Activated CD4-positive, alpha-beta T cell treated with anti-CD3 and anti-CD28 coated beads for 36 hours (primary cell): ENCODE measurements at regions not wholly inside any gene's neighbourhood (a gene's known extent, or its start where the extent isn't known, plus 50 kb on each side); places are given as distances from the start of the nearest gene placed in this dataset.

Experiments used
- ATAC-seq: fragments of 200-7000 bp; cut with Tn5 transposase; one replicate; pipeline ENCODE4 v1.10.0; 2021; ENCODE audit warnings: mild to moderate bottlenecking, moderate library complexity
- CTCF ChIA-PET: fragments of 350-600 bp; sonication (Branson Sonifier 250); formaldehyde crosslinking; loops from one replicate; lab custom pipeline; 2021; ENCODE audit warnings: antibody characterized with exemption; lab: Charles Lee
- POLR2A ChIA-PET: fragments of 350-600 bp; sonication (Branson Sonifier 250); formaldehyde crosslinking; loops from one replicate; lab custom pipeline; 2021; ENCODE audit warnings: antibody characterized with exemption, inconsistent platforms; lab: Charles Lee
- DNase-seq: peaks from one replicate; pipeline ENCODE4 v3.0.0-alpha.2; 2020
- H3K27ac Mint-ChIP-seq: one replicate; pipeline ENCODE4 v1.8.0; 2021; ENCODE audit warnings: mixed read lengths
- H3K27me3 Mint-ChIP-seq: one replicate; pipeline ENCODE4 v1.8.0; 2021; ENCODE audit warnings: mixed read lengths
- H3K36me3 Mint-ChIP-seq: one replicate; pipeline ENCODE4 v1.8.0; 2021; ENCODE audit warnings: low read depth, mixed read lengths
- H3K4me1 Mint-ChIP-seq: one replicate; pipeline ENCODE4 v1.8.0; 2021; ENCODE audit warnings: mixed read lengths
- H3K4me3 Mint-ChIP-seq: one replicate; pipeline ENCODE4 v1.8.0; 2021; ENCODE audit warnings: mild to moderate bottlenecking, moderate library complexity, mixed read lengths
- H3K9me3 Mint-ChIP-seq: one replicate; pipeline ENCODE4 v1.8.0; 2021; ENCODE audit warnings: low read depth, mixed read lengths
- intact Hi-C, 2 experiments: fragments of 100-400 bp; cut with DNase I in 1 of 2; cut with micrococcal nuclease in 1 of 2; formaldehyde crosslinking; loops; one replicate each; pipeline versions ENCODE4 v1.14.2 to v1.15.1; 2022 to 2024; cut with DNase I, micrococcal nuclease

- H3K27me3 Mint-ChIP-seq = no peaks in the 10 kb centered on the region
- DNase-seq (no peak), ATAC-seq (no peak)
- no peaks in the 10 kb centered on the region for H3K4me1 Mint-ChIP-seq
- no peaks in the 10 kb centered on the region for H3K9me3 Mint-ChIP-seq
- H3K27ac Mint-ChIP-seq = no peak overlapping the region
- ChIA-PET CTCF (no interaction called here), POLR2A (no interaction called here)
- intact Hi-C loops = no loop called here
- no peak overlapping the region for H3K4me3 Mint-ChIP-seq
- no peaks in the 10 kb centered on the region for H3K36me3 Mint-ChIP-seq
Measured at GRCh38 chr13:53743906-53744305, 715.3 kb downstream of the OLFM4 start.

GRCh38 chr13:53747825-53748224 lies 719.2 kb downstream of the OLFM4 start:
- ChIA-PET POLR2A (no interaction called here), CTCF (no interaction called here)
- H3K27ac Mint-ChIP-seq = no peak overlapping the region
- DNase-seq (no peak), ATAC-seq (no peak)
- intact Hi-C loops = no loop called here
- H3K4me3 Mint-ChIP-seq = no peak overlapping the region
- no peaks in the 10 kb centered on the region for H3K27me3 Mint-ChIP-seq
- no peaks in the 10 kb centered on the region for H3K9me3 Mint-ChIP-seq
- no peaks in the 10 kb centered on the region for H3K4me1 Mint-ChIP-seq
- H3K36me3 Mint-ChIP-seq = no peaks in the 10 kb centered on the region

GRCh38 chr13:53749306-53749705 lies 720.7 kb downstream of the OLFM4 start:
- H3K27me3 Mint-ChIP-seq = no peaks in the 10 kb centered on the region

DNA sequence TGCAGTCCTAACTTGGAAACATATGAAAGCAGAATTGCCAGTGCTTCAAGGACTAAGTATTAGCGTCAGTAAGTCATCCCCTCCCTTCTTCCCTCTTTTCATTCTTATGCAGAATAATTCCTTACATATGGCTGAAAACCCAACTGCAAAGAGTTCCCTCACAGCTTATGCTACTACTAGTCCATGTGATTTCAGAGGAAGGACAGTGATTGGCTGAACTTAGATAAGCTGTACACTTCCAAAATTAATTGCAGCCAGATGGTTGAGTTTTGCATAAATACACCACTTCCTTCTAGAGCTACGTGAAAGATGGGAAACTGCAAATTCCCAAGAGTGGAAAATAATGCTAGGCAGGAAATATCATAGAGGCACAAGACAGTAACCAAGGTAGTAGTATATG lies 730.4 kb downstream of the OLFM4 start:
- Mint-ChIP-seq H3K36me3 (no peaks in the 10 kb centered on the region), H3K4me1 (no peaks in the 10 kb centered on the region), H3K9me3 (peaks cover 16% of the 10 kb centered on the region), H3K4me3 (no peak overlapping the region), H3K27me3 (no peaks in the 10 kb centered on the region), H3K27ac (no peak overlapping the region)
- CTCF ChIA-PET = no interaction called here
- ATAC-seq (no peak), DNase-seq (no peak)
- intact Hi-C loops = no loop called here
- POLR2A ChIA-PET = no interaction called here

More at GRCh38 chr13:53749306-53749705, 720.7 kb downstream of the OLFM4 start:
- Mint-ChIP-seq H3K4me3 (no peak overlapping the region), H3K4me1 (no peaks in the 10 kb centered on the region), H3K27ac (no peak overlapping the region), H3K9me3 (no peaks in the 10 kb centered on the region), H3K36me3 (no peaks in the 10 kb centered on the region)
- ChIA-PET CTCF (no interaction called here), POLR2A (no interaction called here)
- intact Hi-C loops = no loop called here
- no peak for DNase-seq
- no peak for ATAC-seq

- POLR2A ChIA-PET = no interaction called here
- CTCF ChIA-PET = no interaction called here
- Mint-ChIP-seq H3K4me3 (no peak overlapping the region), H3K27me3 (no peaks in the 10 kb centered on the region), H3K36me3 (no peaks in the 10 kb centered on the region), H3K9me3 (peaks cover 3% of the 10 kb centered on the region), H3K27ac (no peak overlapping the region), H3K4me1 (no peaks in the 10 kb centered on the region)
- ATAC-seq (no peak), DNase-seq (no peak)
- intact Hi-C loops = no loop called here
Measured at GRCh38 chr13:53775807-53776206, 747.2 kb downstream of the OLFM4 start.

DNA sequence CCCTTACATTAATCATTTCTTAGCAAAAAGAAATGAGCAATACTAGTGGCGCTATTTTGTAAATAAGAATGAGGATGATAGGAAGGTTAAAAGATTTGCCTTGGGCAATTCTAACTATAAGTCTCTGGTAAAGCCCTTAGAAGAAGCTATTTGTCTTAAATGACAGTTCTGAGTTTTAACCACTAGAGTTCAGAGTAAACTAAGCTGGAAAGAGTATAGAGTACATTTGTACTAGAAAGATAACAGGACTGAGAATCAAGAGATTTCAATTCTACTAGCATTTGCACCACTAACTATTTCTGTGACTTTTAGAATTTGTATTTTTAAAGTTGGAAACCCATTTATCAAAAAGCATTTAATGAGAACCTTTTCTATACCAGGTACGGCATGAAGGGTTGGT lies 750.3 kb downstream of the OLFM4 start:
- Mint-ChIP-seq H3K9me3 (no peaks in the 10 kb centered on the region), H3K27me3 (no peaks in the 10 kb centered on the region), H3K36me3 (no peaks in the 10 kb centered on the region), H3K4me3 (no peak overlapping the region), H3K4me1 (peaks cover 4% of the 10 kb centered on the region), H3K27ac (no peak overlapping the region)
- no peak for ATAC-seq
- intact Hi-C loops = no loop called here
- ChIA-PET CTCF (interaction anchor here (0.6 kb wide), 1 partner anchor 472 kb away, joined by 3 read pairs; no protein-coding TSS in a partner anchor), POLR2A (no interaction called here)
- DNase-seq = no peak

DNA sequence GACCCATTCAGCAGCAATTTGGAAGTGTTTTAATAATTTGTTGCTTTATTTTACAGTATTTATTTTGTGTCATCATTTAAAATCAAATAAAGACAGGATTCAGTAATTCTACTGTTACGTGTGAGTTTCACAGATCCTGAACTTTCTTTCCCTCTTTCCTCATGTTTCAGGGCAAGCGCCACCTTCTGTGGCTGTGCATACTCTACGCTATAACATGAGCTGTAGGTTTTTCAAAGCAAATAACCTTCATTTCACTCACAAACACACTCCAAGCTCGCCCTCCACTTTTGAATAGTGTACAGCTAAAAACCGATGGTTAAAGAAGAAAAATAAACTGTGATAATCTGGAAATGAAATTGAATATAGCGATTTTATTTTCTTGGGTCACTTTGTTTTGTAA lies 753.3 kb downstream of the OLFM4 start:
- POLR2A ChIA-PET = no interaction called here
- Mint-ChIP-seq H3K27me3 (no peaks in the 10 kb centered on the region), H3K4me1 (peaks cover 4% of the 10 kb centered on the region), H3K36me3 (no peaks in the 10 kb centered on the region), H3K27ac (no peak overlapping the region), H3K9me3 (no peaks in the 10 kb centered on the region), H3K4me3 (no peak overlapping the region)
- DNase-seq (no peak), ATAC-seq (no peak)
- intact Hi-C loops = loop anchor here (1.0 to 10.0 kb wide), 2 partner anchors 527 to 532 kb away; no protein-coding TSS in a partner anchor
- CTCF ChIA-PET = interaction anchor here (1.1 to 1.4 kb wide), 5 partner anchors 9 to 500 kb away, joined by 3 to 5 read pairs (median 3); no protein-coding TSS in a partner anchor

DNA sequence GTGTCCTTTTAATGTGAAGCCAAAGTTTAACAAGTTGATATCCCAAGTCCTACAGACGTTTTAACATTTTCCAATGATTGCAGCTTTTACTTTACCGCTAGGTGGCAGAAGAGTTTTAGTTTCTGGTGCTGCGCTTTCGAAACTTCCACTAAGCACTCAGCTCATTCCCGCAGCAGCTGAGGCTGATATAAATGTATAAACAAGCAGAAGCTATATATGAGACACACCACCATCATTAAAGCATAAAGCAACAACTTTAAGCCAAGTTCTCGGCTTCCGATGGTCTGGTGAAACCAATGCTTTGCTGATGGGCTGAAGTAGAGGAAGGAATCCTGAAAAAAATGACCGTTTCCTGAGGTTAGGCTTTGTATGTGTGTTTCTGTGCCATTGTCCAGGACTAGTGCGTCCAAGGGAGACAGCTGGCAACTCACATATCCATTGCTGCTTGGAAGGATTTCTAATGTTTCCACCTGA lies 753.9 kb downstream of the OLFM4 start:
- H3K4me1 Mint-ChIP-seq = peaks cover 4% of the 10 kb centered on the region
- ATAC-seq (peak; percentile 23), DNase-seq (peak; percentile 21)
- H3K27me3 Mint-ChIP-seq = no peaks in the 10 kb centered on the region
- H3K27ac Mint-ChIP-seq = no peak overlapping the region
- no peaks in the 10 kb centered on the region for H3K36me3 Mint-ChIP-seq
- H3K4me3 Mint-ChIP-seq = no peak overlapping the region
- ChIA-PET CTCF (interaction anchor here (0.7 to 1.4 kb wide), 8 partner anchors 9 to 500 kb away, joined by 3 to 5 read pairs (median 3); no protein-coding TSS in a partner anchor), POLR2A (no interaction called here)
- H3K9me3 Mint-ChIP-seq = no peaks in the 10 kb centered on the region
- intact Hi-C loops = loop anchor here (1.0 to 10.0 kb wide), 2 partner anchors 528 to 532 kb away; no protein-coding TSS in a partner anchor

GRCh38 chr13:53783471-53783870 lies 754.9 kb downstream of the OLFM4 start:
- no peaks in the 10 kb centered on the region for H3K9me3 Mint-ChIP-seq
- ChIA-PET POLR2A (no interaction called here), CTCF (interaction anchor here (1.1 to 1.5 kb wide), 3 partner anchors 361 to 533 kb away, joined by 3 to 5 read pairs (median 4); no protein-coding TSS in a partner anchor)
- H3K27me3 Mint-ChIP-seq = no peaks in the 10 kb centered on the region
- H3K36me3 Mint-ChIP-seq = no peaks in the 10 kb centered on the region
- H3K4me3 Mint-ChIP-seq = no peak overlapping the region
- peaks cover 4% of the 10 kb centered on the region for H3K4me1 Mint-ChIP-seq
- intact Hi-C loops = loop anchor here in 1 of 2 experiments (10.0 kb wide), 1 partner anchor 529 kb away; no protein-coding TSS in a partner anchor
- no peak overlapping the region for H3K27ac Mint-ChIP-seq
- ATAC-seq (no peak), DNase-seq (no peak)

GRCh38 chr13:53788286-53788685 lies 759.7 kb downstream of the OLFM4 start:
- ATAC-seq (no peak), DNase-seq (no peak)
- no peaks in the 10 kb centered on the region for H3K36me3 Mint-ChIP-seq
- ChIA-PET POLR2A (no interaction called here), CTCF (interaction anchor here (0.7 kb wide), 1 partner anchor 1988 kb away, joined by 4 read pairs; no protein-coding TSS in a partner anchor)
- H3K27me3 Mint-ChIP-seq = no peaks in the 10 kb centered on the region
- H3K9me3 Mint-ChIP-seq = no peaks in the 10 kb centered on the region
- no peak overlapping the region for H3K27ac Mint-ChIP-seq
- H3K4me3 Mint-ChIP-seq = no peak overlapping the region
- intact Hi-C loops = loop anchor here in 1 of 2 experiments (10.0 kb wide), 1 partner anchor 533 kb away; no protein-coding TSS in a partner anchor
- no peaks in the 10 kb centered on the region for H3K4me1 Mint-ChIP-seq

DNA sequence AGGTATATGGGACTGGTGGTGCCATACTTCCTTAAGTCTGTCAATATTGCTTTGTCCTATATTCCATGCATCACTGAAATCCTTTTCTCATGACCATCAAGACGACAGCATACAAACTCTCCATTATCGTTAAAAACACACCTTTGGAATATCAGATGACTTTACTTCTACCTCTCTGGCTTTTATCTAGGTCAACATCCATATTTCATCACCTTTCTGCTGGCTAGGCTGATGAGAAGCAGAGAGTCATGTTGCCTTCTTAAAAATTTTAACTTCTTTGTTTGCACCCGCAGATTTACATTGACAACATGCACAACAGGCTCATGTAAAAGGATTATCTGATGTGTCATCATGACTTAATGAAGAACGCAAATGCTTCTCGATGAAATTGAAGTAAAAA lies 771.4 kb downstream of the OLFM4 start:
- Mint-ChIP-seq H3K4me3 (no peak overlapping the region), H3K27me3 (no peaks in the 10 kb centered on the region), H3K27ac (no peak overlapping the region), H3K9me3 (peaks cover 2% of the 10 kb centered on the region), H3K36me3 (no peaks in the 10 kb centered on the region), H3K4me1 (no peaks in the 10 kb centered on the region)
- ChIA-PET POLR2A (no interaction called here), CTCF (no interaction called here)
- intact Hi-C loops = no loop called here
- no peak for ATAC-seq
- DNase-seq = no peak

DNA sequence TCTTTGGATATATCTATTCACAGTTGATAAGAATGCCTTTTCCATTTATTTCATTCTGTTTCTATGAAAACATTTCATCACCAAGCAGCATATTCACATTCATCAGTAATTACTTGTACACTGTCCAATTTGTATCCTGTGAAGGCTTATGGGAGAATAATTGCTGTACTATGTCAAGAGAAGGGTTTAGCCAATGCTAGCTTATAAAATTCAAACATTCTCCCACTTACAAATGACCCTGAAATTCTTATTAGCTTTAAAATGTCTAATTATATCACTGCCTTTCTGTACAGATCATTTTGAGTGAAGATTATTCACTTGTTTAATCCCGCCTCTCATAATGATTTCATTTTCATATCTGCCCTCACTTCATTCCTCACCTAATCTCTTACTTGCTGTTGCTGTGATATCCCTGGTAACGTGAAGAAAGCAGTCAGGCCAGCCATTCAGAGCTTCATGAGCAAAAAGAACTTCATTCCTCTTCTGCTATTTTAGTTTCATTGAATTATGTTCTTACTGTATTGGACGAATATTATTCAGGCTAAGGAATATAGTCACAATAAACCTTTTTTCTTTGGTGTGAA lies 778.7 kb downstream of the OLFM4 start:
- DNase-seq (no peak), ATAC-seq (no peak)
- POLR2A ChIA-PET = no interaction called here
- H3K4me3 Mint-ChIP-seq = no peak overlapping the region
- H3K4me1 Mint-ChIP-seq = no peaks in the 10 kb centered on the region
- H3K36me3 Mint-ChIP-seq = no peaks in the 10 kb centered on the region
- no peaks in the 10 kb centered on the region for H3K27me3 Mint-ChIP-seq
- CTCF ChIA-PET = interaction anchor here (0.6 kb wide), 1 partner anchor 1623 kb away, joined by 4 read pairs; no protein-coding TSS in a partner anchor
- peaks cover 9% of the 10 kb centered on the region for H3K9me3 Mint-ChIP-seq
- H3K27ac Mint-ChIP-seq = no peak overlapping the region
- intact Hi-C loops = no loop called here
